Spleen (tissue), 11 donors: ENCODE measurements at regions not wholly inside any gene's neighbourhood (a gene's known extent, or its start where the extent isn't known, plus 50 kb on each side); places are given as distances from the start of the nearest gene placed in this dataset.
"Not testable (repeated sequence)": the region's sequence is repeated elsewhere in the genome, so short reads cannot be mapped to it uniquely, and the experiment has no call there.

Source experiments
- DNase-seq: peaks from one replicate; pipeline ENCODE4 v3.0.0-alpha.2; 2020
- H3K27ac ChIP-seq, 8 donors: fragments of 200-600 bp; sonication (generic) in 7 of 8; 1 replicate in 4 of 8; 2 replicates in 4 of 8; pipeline versions ENCODE4 v1.5.0 to v1.8.0; 2016 to 2021; ENCODE audit warnings: inconsistent platforms in 4 of 8, mild to moderate bottlenecking in 4 of 8, moderate library complexity in 1 of 8
- H3K27me3 ChIP-seq, 7 donors: fragments of 200-600 bp; sonication (generic) in 6 of 7; replicated peaks in 1 of 7; 1 replicate in 4 of 7; 2 replicates in 3 of 7; pipeline versions ENCODE4 v1.5.0 to v1.8.0; 2016 to 2021; ENCODE audit warnings: inconsistent platforms in 3 of 7, mild to moderate bottlenecking in 1 of 7
- H3K36me3 ChIP-seq, 6 donors: fragments of 200-600 bp; sonication (generic) in 5 of 6; 1 replicate in 4 of 6; 2 replicates in 2 of 6; pipeline versions ENCODE4 v1.5.0 to v1.8.0; 2016 to 2021; ENCODE audit warnings: inconsistent platforms in 2 of 6
- H3K4me1 ChIP-seq, 6 donors: fragments of 200-600 bp; sonication (generic) in 5 of 6; 1 replicate in 3 of 6; 2 replicates in 3 of 6; pipeline versions ENCODE4 v1.5.0 to v1.8.0; 2016 to 2021; ENCODE audit warnings: inconsistent platforms in 3 of 6
- H3K4me3 ChIP-seq, 8 donors: fragments of 200-600 bp; sonication (generic) in 7 of 8; 1 replicate in 4 of 8; 2 replicates in 4 of 8; pipeline versions ENCODE4 v1.5.0 to v1.8.0; 2016 to 2021; ENCODE audit warnings: inconsistent platforms in 4 of 8, mild to moderate bottlenecking in 4 of 8, moderate library complexity in 2 of 8
- H3K9me3 ChIP-seq, 8 donors: fragments of 200-600 bp; sonication (generic) in 7 of 8; 1 replicate in 4 of 8; 2 replicates in 4 of 8; pipeline versions ENCODE4 v1.5.0 to v1.8.0; 2016 to 2021; ENCODE audit warnings: inconsistent platforms in 4 of 8
- CTCF ChIP-seq, 11 experiments: fragments of 200-600 bp in 7 of 11; fragments of 450-650 bp in 4 of 11; sonication (generic) in 4 of 11; IDR thresholded peaks in 8 of 11; conservative IDR thresholded peaks in 3 of 11; 1 replicate in 7 of 11; 2 replicates in 4 of 11; pipeline versions ENCODE4 v1.4.0 to v1.8.0; 2016 to 2021; ENCODE audit warnings: antibody characterized with exemption in 11 of 11, inconsistent platforms in 4 of 11, mild to moderate bottlenecking in 1 of 11
- POLR2A ChIP-seq, 3 donors: fragments of 450-650 bp; IDR thresholded peaks; one replicate each; pipeline ENCODE4 v1.5.1; 2017; ENCODE audit warnings: antibody characterized with exemption in 3 of 3, mild to moderate bottlenecking in 1 of 3
- POLR2AphosphoS5 ChIP-seq, 3 donors: sonication (generic); formaldehyde crosslinking; IDR thresholded peaks; one replicate each; pipeline ENCODE4 v1.5.1; 2017; ENCODE audit warnings: antibody characterized with exemption in 3 of 3
- WGBS, 5 donors: extraction: QIAGEN DNeasy Blood & Tissue Kit in 3 of 5; methylation state at CpG; one replicate each; pipeline versions ENCODE4 v1.1.5 to v1.1.7; 2013 to 2018; 5-methylcytosine and 5-hydroxymethylcytosine counted together
- intact Hi-C: fragments of 100-400 bp; cut with DNase I; formaldehyde crosslinking; loops from one replicate; pipeline ENCODE4 v1.15.0; 2023; ENCODE audit warnings: low total_unique reads
- donor health status: healthy with polysubstance abuse.
- donor health status: DM: no; HTN: no; CAD: no; lungs with moderate emphysema.
- donor health status: DM: no; HTN: no; CAD: no.
- donor health status: Bipolar disorder and iron deficiency.
- donor health status: healthy.
- donor health status: DM: no; HTN: no; CAD: no.
- donor health status: DM: yes; HTN: yes; CAD: no.

GRCh38 chr6:156421933-156422332, 355.2 kb upstream of the ARID1B start:
- no peak for TF ChIP-seq POLR2A (IDR thresholded peaks at IDR 0.05)
- no peak for TF ChIP-seq CTCF (IDR thresholded peaks at IDR 0.05 in 8 of 11, conservative IDR thresholded peaks at IDR 0.05 in 3 of 11)
- Histone ChIP-seq H3K36me3 (no peaks in the 10 kb centered on the region), H3K27me3 (no peaks in the 10 kb centered on the region), H3K4me1 (peaks cover 0 to 3% (median 0%) of the 10 kb centered on the region in 6 donors), H3K9me3 (peaks cover 0 to 15% (median 10%) of the 10 kb centered on the region in 8 donors), H3K4me3 (no peak overlapping the region), H3K27ac (no peak overlapping the region)
- WGBS, 5 donors: 86 to 93% (median 88%) methylated on average over 2 of the region's 2 CpGs
- intact Hi-C loops: no loop called here
- DNase-seq: no peak

- H3K4me1 ChIP-seq, H3K27me3 ChIP-seq, H3K36me3 ChIP-seq, H3K4me3 ChIP-seq, DNase-seq, intact Hi-C loops, H3K27ac ChIP-seq: not testable (repeated sequence)
- 62 to 85% (median 74%) methylated on average over 4 to 5 of the region's 5 CpGs for WGBS, 5 donors
- H3K9me3 ChIP-seq: peaks cover 0 to 15% (median 10%) of the 10 kb centered on the region in 8 donors
These were observed 355.9 kb upstream of the ARID1B start for GRCh38 chr6:156421301-156421700.

DNA sequence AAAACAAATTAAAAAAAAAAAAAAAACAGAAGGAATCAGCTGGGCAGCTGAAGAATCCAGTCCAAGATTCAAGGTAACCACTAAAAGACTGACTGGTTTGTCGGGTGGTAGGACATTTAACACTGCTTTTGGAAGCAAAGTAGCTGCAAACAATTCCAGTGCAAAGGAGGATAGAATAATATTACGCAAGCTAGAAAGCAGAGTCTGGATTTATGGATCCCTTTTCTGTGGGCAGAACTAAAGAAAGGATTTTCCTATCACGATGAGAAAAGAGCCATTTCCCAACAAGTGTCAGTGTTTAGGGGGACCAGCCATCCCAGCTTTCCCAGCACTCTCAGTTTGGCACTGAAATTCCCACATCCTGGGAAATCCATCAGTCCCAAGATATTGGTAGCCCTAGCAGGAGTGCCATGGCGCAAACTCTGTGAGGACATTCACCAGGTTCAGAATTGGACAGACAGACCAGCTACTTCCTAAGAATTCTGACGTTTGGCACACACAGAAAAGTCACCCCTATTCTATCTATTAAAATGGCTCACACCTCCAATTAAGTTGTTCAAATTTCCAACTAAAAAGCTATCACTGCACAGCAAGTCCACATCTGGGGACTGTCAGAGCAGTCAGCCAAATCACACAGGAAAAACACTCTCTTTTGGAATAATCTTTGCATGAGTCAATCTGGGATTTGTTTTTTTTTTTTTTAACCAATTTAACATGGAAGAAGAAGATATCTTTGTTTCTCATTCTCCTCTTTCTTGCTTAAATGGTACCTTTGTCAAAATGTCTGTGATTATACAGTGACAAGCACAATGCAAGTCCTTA, 356.8 kb upstream of the ARID1B start:
- H3K27ac ChIP-seq: no peak overlapping the region
- H3K36me3 ChIP-seq: no peaks in the 10 kb centered on the region
- no peaks in the 10 kb centered on the region for H3K27me3 ChIP-seq
- TF ChIP-seq POLR2A (IDR thresholded peaks at IDR 0.05) (no peak), CTCF (IDR thresholded peaks at IDR 0.05 in 8 of 11, conservative IDR thresholded peaks at IDR 0.05 in 3 of 11) (no peak), POLR2AphosphoS5 (IDR thresholded peaks at IDR 0.05) (no peak)
- WGBS, 5 donors: 86 to 93% (median 89%) methylated on average over 5 of the region's 5 CpGs
- DNase-seq: no peak
- no peak overlapping the region for H3K4me3 ChIP-seq
- peaks cover 0 to 15% (median 10%) of the 10 kb centered on the region in 8 donors for H3K9me3 ChIP-seq
- intact Hi-C loops: no loop called here
- H3K4me1 ChIP-seq: peaks cover 0 to 3% (median 0%) of the 10 kb centered on the region in 6 donors

DNA sequence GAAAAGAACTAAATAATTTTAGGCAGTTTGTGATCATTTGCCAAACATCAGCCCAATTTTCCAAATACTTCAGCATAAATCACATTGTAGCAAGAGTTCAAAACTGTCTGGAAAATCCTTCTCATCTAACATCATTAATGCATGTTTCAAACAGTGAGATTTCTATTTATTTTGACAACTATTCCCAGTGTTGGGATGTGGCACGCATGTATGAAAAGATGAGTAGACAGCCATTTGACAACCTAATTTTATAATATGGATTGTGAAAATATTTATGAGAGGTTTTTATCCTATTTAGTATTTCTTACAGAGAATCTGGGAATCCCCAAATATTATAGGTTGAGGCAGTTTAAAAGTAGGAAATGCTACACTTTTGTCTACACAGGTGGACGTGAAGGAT, 357.6 kb upstream of the ARID1B start:
- Histone ChIP-seq H3K27me3 (no peaks in the 10 kb centered on the region), H3K4me1 (peaks cover 0 to 3% (median 0%) of the 10 kb centered on the region in 6 donors), H3K27ac (no peak overlapping the region), H3K36me3 (no peaks in the 10 kb centered on the region), H3K9me3 (peaks cover 0 to 15% (median 10%) of the 10 kb centered on the region in 8 donors), H3K4me3 (no peak overlapping the region)
- TF ChIP-seq POLR2AphosphoS5 (IDR thresholded peaks at IDR 0.05): no peak
- no peak for TF ChIP-seq POLR2A (IDR thresholded peaks at IDR 0.05)
- TF ChIP-seq CTCF (IDR thresholded peaks at IDR 0.05 in 8 of 11, conservative IDR thresholded peaks at IDR 0.05 in 3 of 11): no peak
- DNase-seq: no peak
- WGBS, 5 donors: 66 to 76% (median 75%) methylated on average over 2 of the region's 2 CpGs
- intact Hi-C loops: no loop called here
